ENCODE measurements at regions not wholly inside any gene's neighbourhood (a gene's known extent, or its start where the extent isn't known, plus 50 kb on each side); places are given as distances from the start of the nearest gene placed in this dataset.

- H3K9me3 ChIP-seq (replicated peaks; ENCODE audit: control insufficient read depth, insufficient read depth, low read depth, low read length): no peaks in the 10 kb centered on the region
- intact Hi-C loops (cut with micrococcal nuclease): no loop called here
- BruUV-seq (replicated peaks): no TSS peak
- no peaks in the 10 kb centered on the region for H3K36me3 ChIP-seq (ENCODE audit: control insufficient read depth, insufficient read depth, low read length)
- no peaks in the 10 kb centered on the region for H3K79me2 ChIP-seq (ENCODE audit: control insufficient read depth, insufficient read depth, low read length)
- no peak overlapping the region for H3K4me3 ChIP-seq
- H3K9me1 ChIP-seq (ENCODE audit: control insufficient read depth, insufficient read depth, low read length): no peaks in the 10 kb centered on the region
- FAIRE-seq (no peak), DNase-seq (ENCODE audit: extremely low read depth in 1 of 4, low spot score in 3 of 4) (no peak), ATAC-seq (no peak)
- 0% methylated on average over 3 of the region's 9 CpGs for WGBS (ENCODE audit: insufficient coverage, low coverage, missing lambda C conversion rate)
- H3K27ac ChIP-seq (ENCODE audit: extremely low read depth, low read depth, low read length): no peak overlapping the region
- no peaks in the 10 kb centered on the region for H4K20me1 ChIP-seq (replicated peaks; ENCODE audit: control insufficient read depth, insufficient read depth, low read length)
- in situ Hi-C loops (cut with MboI): no loop called here
- ChIA-PET CTCF (ENCODE audit: low intra/inter-chr PET ratio) (no interaction called here), POLR2A (interaction anchor here (0.6 to 1.1 kb wide), 2 partner anchors 28 to 117 kb away, joined by 3 to 4 read pairs; no protein-coding TSS in a partner anchor)
- H3K4me1 ChIP-seq (replicated peaks in 1 of 2; ENCODE audit: control insufficient read depth in 2 of 2, insufficient read depth in 2 of 2, low read length in 2 of 2): no peaks in the 10 kb centered on the region
- H3K4me2 ChIP-seq (ENCODE audit: insufficient read depth, low read length): no peak overlapping the region
- no peak for TF ChIP-seq GATA2 (CRISPR knock-in tag; IDR thresholded peaks at IDR 0.05)
- no peak for TF ChIP-seq GTF2E2 (tag; IDR thresholded peaks at IDR 0.05)
- H3K27me3 ChIP-seq (ENCODE audit: control insufficient read depth in 2 of 2, insufficient read depth in 2 of 2, low read length in 2 of 2): peaks cover 2 to 16% of the 10 kb centered on the region in 2 experiments; a peak in 3 of 5 replicates
- H2AFZ ChIP-seq (ENCODE audit: low read depth, low read length): no peak overlapping the region
- no peak overlapping the region for H3K9ac ChIP-seq (ENCODE audit: insufficient read depth in 1 of 2, low read depth in 2 of 2, low read length in 2 of 2)
Measured at GRCh38 chr10:128839134-128839533, 627.9 kb upstream of the MGMT start.

GRCh38 chr10:128839701-128840100, 627.3 kb upstream of the MGMT start:
- Histone ChIP-seq H3K79me2 (ENCODE audit: control insufficient read depth, insufficient read depth, low read length) (no peaks in the 10 kb centered on the region), H3K4me1 (replicated peaks in 1 of 2; ENCODE audit: control insufficient read depth in 2 of 2, insufficient read depth in 2 of 2, low read length in 2 of 2) (no peaks in the 10 kb centered on the region), H3K9me3 (replicated peaks; ENCODE audit: control insufficient read depth, insufficient read depth, low read depth, low read length) (no peaks in the 10 kb centered on the region), H3K27me3 (ENCODE audit: control insufficient read depth in 2 of 2, insufficient read depth in 2 of 2, low read length in 2 of 2) (peaks cover 2 to 16% of the 10 kb centered on the region in 2 experiments; a peak in 3 of 5 replicates), H2AFZ (ENCODE audit: low read depth, low read length) (no peak overlapping the region), H3K9me1 (ENCODE audit: control insufficient read depth, insufficient read depth, low read length) (no peaks in the 10 kb centered on the region), H3K4me3 (no peak overlapping the region), H3K9ac (ENCODE audit: insufficient read depth in 1 of 2, low read depth in 2 of 2, low read length in 2 of 2) (no peak overlapping the region), H4K20me1 (replicated peaks; ENCODE audit: control insufficient read depth, insufficient read depth, low read length) (no peaks in the 10 kb centered on the region), H3K27ac (ENCODE audit: extremely low read depth, low read depth, low read length) (no peak overlapping the region), H3K4me2 (ENCODE audit: insufficient read depth, low read length) (no peak overlapping the region), H3K36me3 (ENCODE audit: control insufficient read depth, insufficient read depth, low read length) (no peaks in the 10 kb centered on the region)
- BruUV-seq (replicated peaks): no TSS peak
- ATAC-seq: no peak
- intact Hi-C loops (cut with micrococcal nuclease) (no loop called here), in situ Hi-C loops (cut with MboI) (no loop called here)
- FAIRE-seq: no peak
- no peak for DNase-seq (ENCODE audit: extremely low read depth in 1 of 4, low spot score in 3 of 4)
- CTCF ChIA-PET (ENCODE audit: low intra/inter-chr PET ratio): no interaction called here
- POLR2A ChIA-PET: no interaction called here
- TF ChIP-seq ZNF318 (IDR thresholded peaks at IDR 0.05; ENCODE audit: borderline replicate concordance in 1 of 2, low read depth in 1 of 2) (no peak), JUNB (CRISPR knock-in tag; conservative IDR thresholded peaks at IDR 0.05) (no peak), CGGBP1 (CRISPR knock-in tag; IDR thresholded peaks at IDR 0.05) (no peak), SIN3B (IDR thresholded peaks at IDR 0.05; ENCODE audit: low read depth) (no peak), ZBTB7A (IDR thresholded peaks at IDR 0.05; ENCODE audit: borderline replicate concordance, control insufficient read depth, low read depth, low read length) (no peak), MCM5 (IDR thresholded peaks at IDR 0.05; ENCODE audit: low read depth) (no peak), ZNF668 (CRISPR knock-in tag; IDR thresholded peaks at IDR 0.05) (no peak)

Data from K562 (cell line).